BJ (cell line): ENCODE measurements at regions not wholly inside any gene's neighbourhood (a gene's known extent, or its start where the extent isn't known, plus 50 kb on each side); places are given as distances from the start of the nearest gene placed in this dataset.

ENCODE experiments used
- CTCF ChIA-PET: fragments of 350-600 bp; formaldehyde crosslinking; extraction: SDS; loops from one replicate; lab custom pipeline; 2021; ENCODE audit warnings: antibody characterized with exemption, inconsistent platforms; lab: Yijun Ruan, JAX
- POLR2A ChIA-PET: fragments of 300-600 bp; sonication (Branson Sonifier 250); formaldehyde crosslinking; extraction: SDS; loops from one replicate; lab custom pipeline; 2021; ENCODE audit warnings: antibody characterized with exemption; lab: Charles Lee
- DNase-seq: peaks from one replicate; pipeline ENCODE4 v3.0.0-alpha.2; 2011; ENCODE audit warnings: low read depth
- H3K27me3 ChIP-seq: 2 replicates; pipeline ENCODE4 v1.6.0; 2011; ENCODE audit warnings: low read length; ENCODE audit not compliant: control insufficient read depth, insufficient read depth
- H3K36me3 ChIP-seq: 2 replicates; pipeline ENCODE4 v1.5.1; 2011; ENCODE audit warnings: low read length; ENCODE audit not compliant: control insufficient read depth, insufficient read depth
- H3K4me3 ChIP-seq: 2 replicates; pipeline ENCODE4 v1.5.1; 2011; ENCODE audit warnings: low read depth, mild to moderate bottlenecking, control low read depth, low read length
- TF ChIP-seq, protein P1 (sequence below): IDR thresholded peaks from 2 replicates; pipeline ENCODE4 v1.5.1; 2011; ENCODE audit warnings: low read depth, mild to moderate bottlenecking, control low read depth, inconsistent platforms, low read length, moderate library complexity; ENCODE audit not compliant: insufficient read depth

DNA sequence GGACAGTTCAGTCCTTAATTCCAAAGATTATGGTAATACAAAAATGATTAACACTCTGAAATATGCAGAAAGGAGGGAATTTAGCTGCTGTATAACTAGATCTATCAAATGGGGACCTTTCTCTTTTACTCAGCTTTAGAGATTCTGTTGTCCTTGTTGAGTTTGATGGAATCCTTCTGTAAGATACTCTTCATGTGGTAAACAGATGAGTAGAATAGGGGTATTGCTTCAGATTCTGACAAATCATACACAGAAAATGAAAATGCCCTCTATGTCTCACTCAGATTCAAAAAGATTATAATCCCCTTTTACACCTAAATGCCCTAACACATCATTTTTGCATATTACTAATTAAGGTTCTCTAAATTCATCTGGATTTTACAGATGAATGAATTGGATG is 50.7 kb downstream of the ARHGAP35 start:
- ChIA-PET POLR2A (no interaction called here), CTCF (interaction anchor here (1.0 kb wide), 1 partner anchor 80 kb away, joined by 3 read pairs; no protein-coding TSS in a partner anchor)
- Histone ChIP-seq H3K36me3 (no peaks in the 10 kb centered on the region), H3K4me3 (no peak overlapping the region), H3K27me3 (no peaks in the 10 kb centered on the region)
- TF ChIP-seq, protein P1, sequence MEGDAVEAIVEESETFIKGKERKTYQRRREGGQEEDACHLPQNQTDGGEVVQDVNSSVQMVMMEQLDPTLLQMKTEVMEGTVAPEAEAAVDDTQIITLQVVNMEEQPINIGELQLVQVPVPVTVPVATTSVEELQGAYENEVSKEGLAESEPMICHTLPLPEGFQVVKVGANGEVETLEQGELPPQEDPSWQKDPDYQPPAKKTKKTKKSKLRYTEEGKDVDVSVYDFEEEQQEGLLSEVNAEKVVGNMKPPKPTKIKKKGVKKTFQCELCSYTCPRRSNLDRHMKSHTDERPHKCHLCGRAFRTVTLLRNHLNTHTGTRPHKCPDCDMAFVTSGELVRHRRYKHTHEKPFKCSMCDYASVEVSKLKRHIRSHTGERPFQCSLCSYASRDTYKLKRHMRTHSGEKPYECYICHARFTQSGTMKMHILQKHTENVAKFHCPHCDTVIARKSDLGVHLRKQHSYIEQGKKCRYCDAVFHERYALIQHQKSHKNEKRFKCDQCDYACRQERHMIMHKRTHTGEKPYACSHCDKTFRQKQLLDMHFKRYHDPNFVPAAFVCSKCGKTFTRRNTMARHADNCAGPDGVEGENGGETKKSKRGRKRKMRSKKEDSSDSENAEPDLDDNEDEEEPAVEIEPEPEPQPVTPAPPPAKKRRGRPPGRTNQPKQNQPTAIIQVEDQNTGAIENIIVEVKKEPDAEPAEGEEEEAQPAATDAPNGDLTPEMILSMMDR, result no peak
- DNase-seq, result no peak

- ChIA-PET CTCF (interaction anchor here (0.9 to 1.0 kb wide), 2 partner anchors 12 to 100 kb away, joined by 3 to 5 read pairs; no protein-coding TSS in a partner anchor), POLR2A (no interaction called here)
- Histone ChIP-seq H3K36me3 (no peaks in the 10 kb centered on the region; the same call in 1 of the 2 replicates), H3K27me3 (no peaks in the 10 kb centered on the region), H3K4me3 (no peak overlapping the region)
- DNase-seq, result no peak
- TF ChIP-seq, protein P1, result no peak
Observed at GRCh38 chr19:46913198-46913851, 52.5 kb downstream of the ARHGAP35 start.

GRCh38 chr19:46913852-46914430 is 53.1 kb downstream of the ARHGAP35 start:
- TF ChIP-seq, protein P1, result no peak
- Histone ChIP-seq H3K36me3 (peaks cover 4% of the 10 kb centered on the region; the same call in 1 of the 2 replicates), H3K4me3 (no peak overlapping the region), H3K27me3 (no peaks in the 10 kb centered on the region)
- ChIA-PET CTCF (interaction anchor here (0.6 to 1.0 kb wide), 4 partner anchors 11 to 99 kb away, joined by 3 to 5 read pairs (median 3); no protein-coding TSS in a partner anchor), POLR2A (interaction anchor here (0.6 kb wide), 1 partner anchor 22 kb away, joined by 5 read pairs; no protein-coding TSS in a partner anchor)
- DNase-seq, result no peak

- Histone ChIP-seq H3K36me3 (peaks cover 8% of the 10 kb centered on the region), H3K27me3 (no peaks in the 10 kb centered on the region), H3K4me3 (no peak overlapping the region)
- POLR2A ChIA-PET, result no interaction called here
- TF ChIP-seq, protein P1, result no peak
- CTCF ChIA-PET, result interaction anchor here (1.8 kb wide), 1 partner anchor 10 kb away, joined by 6 read pairs; no protein-coding TSS in a partner anchor
- no peak for DNase-seq
Observed at GRCh38 chr19:46915386-46915785, 54.6 kb downstream of the ARHGAP35 start.

- Histone ChIP-seq H3K36me3 (peaks cover 16% of the 10 kb centered on the region), H3K4me3 (no peak overlapping the region), H3K27me3 (no peaks in the 10 kb centered on the region)
- TF ChIP-seq, protein P1, result no peak
- no peak for DNase-seq
- ChIA-PET POLR2A (no interaction called here), CTCF (interaction anchor here (1.2 to 1.8 kb wide), 2 partner anchors 9 to 34 kb away, joined by 3 to 6 read pairs; no protein-coding TSS in a partner anchor)
Observed at GRCh38 chr19:46917002-46917401, 56.2 kb downstream of the ARHGAP35 start.
